H9 (cell line): ENCODE measurements at regions not wholly inside any gene's neighbourhood (a gene's known extent, or its start where the extent isn't known, plus 50 kb on each side); places are given as distances from the start of the nearest gene placed in this dataset.

ENCODE experiments used
- DNase-seq: peaks from one replicate; pipeline ENCODE4 v3.0.0-alpha.2; 2017
- H2AFZ ChIP-seq: one replicate; pipeline ENCODE4 v1.6.1; 2013; ENCODE audit warnings: mild to moderate bottlenecking, low read length, control low read depth, moderate library complexity
- H2AK5ac ChIP-seq: 2 replicates; pipeline ENCODE4 v1.6.1; 2013; ENCODE audit warnings: low read length, control low read depth, mixed read lengths; ENCODE audit not compliant: insufficient read length
- H2BK120ac ChIP-seq: one replicate; pipeline ENCODE4 v1.6.1; 2013; ENCODE audit warnings: low read depth, mild to moderate bottlenecking, low read length, control low read depth, inconsistent platforms; ENCODE audit not compliant: poor library complexity, severe bottlenecking
- H2BK12ac ChIP-seq: 2 replicates; pipeline ENCODE4 v1.6.1; 2013; ENCODE audit warnings: low read length, control low read depth, mixed read lengths, low read depth; ENCODE audit not compliant: insufficient read length
- H2BK15ac ChIP-seq: 2 replicates; pipeline ENCODE4 v1.6.1; 2013; ENCODE audit warnings: low read depth, low read length, control low read depth
- H2BK20ac ChIP-seq: one replicate; pipeline ENCODE4 v1.6.1; 2013; ENCODE audit warnings: low read depth, mild to moderate bottlenecking, low read length, control low read depth, inconsistent platforms; ENCODE audit not compliant: poor library complexity, severe bottlenecking
- H2BK5ac ChIP-seq: 2 replicates; pipeline ENCODE4 v1.6.1; 2013; ENCODE audit warnings: low read length, control low read depth, mixed read lengths; ENCODE audit not compliant: insufficient read length
- H3K14ac ChIP-seq: 2 replicates; pipeline ENCODE4 v1.6.1; 2013; ENCODE audit warnings: low read length, control low read depth; ENCODE audit not compliant: insufficient read depth
- H3K18ac ChIP-seq: 2 replicates; pipeline ENCODE4 v1.6.1; 2013; ENCODE audit warnings: low read depth, mild to moderate bottlenecking, mixed read lengths, low read length, control low read depth; ENCODE audit not compliant: insufficient read length
- H3K23ac ChIP-seq: 2 replicates; pipeline ENCODE4 v1.6.1; 2013; ENCODE audit warnings: low read length, control low read depth, mixed read lengths, low read depth; ENCODE audit not compliant: insufficient read length
- H3K23me2 ChIP-seq: 2 replicates; pipeline ENCODE4 v1.6.1; 2013; ENCODE audit warnings: low read depth, mild to moderate bottlenecking, mixed read lengths, low read length, control low read depth; ENCODE audit not compliant: insufficient read length, poor library complexity, severe bottlenecking
- H3K27ac ChIP-seq: 2 replicates; pipeline ENCODE4 v1.5.1; 2013; ENCODE audit warnings: low read length, control low read depth, mixed read lengths, low read depth; ENCODE audit not compliant: insufficient read length
- H3K27me3 ChIP-seq: 2 replicates; pipeline ENCODE4 v1.6.1; 2013; ENCODE audit warnings: low read length, control low read depth, inconsistent platforms; ENCODE audit not compliant: insufficient read depth
- H3K4ac ChIP-seq: 2 replicates; pipeline ENCODE4 v1.6.1; 2013; ENCODE audit warnings: low read depth, mild to moderate bottlenecking, control low read depth, inconsistent platforms, low read length, moderate library complexity
- H3K4me1 ChIP-seq: 2 replicates; pipeline ENCODE4 v1.6.1; 2013; ENCODE audit warnings: low read length, control low read depth, inconsistent platforms; ENCODE audit not compliant: insufficient read depth
- H3K4me2 ChIP-seq: 2 replicates; pipeline ENCODE4 v1.6.1; 2013; ENCODE audit warnings: low read length, control low read depth, mixed read lengths; ENCODE audit not compliant: insufficient read length, insufficient read depth
- H3K56ac ChIP-seq: 2 replicates; pipeline ENCODE4 v1.6.1; 2013; ENCODE audit warnings: low read depth, mild to moderate bottlenecking, mixed read lengths, low read length, control low read depth; ENCODE audit not compliant: insufficient read length
- H3K79me1 ChIP-seq: 2 replicates; pipeline ENCODE4 v1.6.1; 2013; ENCODE audit warnings: low read depth, mild to moderate bottlenecking, moderate library complexity, low read length, control low read depth, inconsistent platforms; ENCODE audit not compliant: insufficient read depth, poor library complexity, severe bottlenecking
- H3K79me2 ChIP-seq: 2 replicates; pipeline ENCODE4 v1.6.1; 2013; ENCODE audit warnings: low read length, control low read depth, inconsistent platforms; ENCODE audit not compliant: insufficient read depth
- H3K9ac ChIP-seq: 2 replicates; pipeline ENCODE4 v1.6.1; 2013; ENCODE audit warnings: low read length, control low read depth, mixed read lengths; ENCODE audit not compliant: insufficient read length; ENCODE audit errors: extremely low read depth
- H3K9me3 ChIP-seq: one replicate; pipeline ENCODE4 v1.6.1; 2013; ENCODE audit warnings: low read depth, low read length, inconsistent platforms; ENCODE audit not compliant: control insufficient read depth
- H3T11ph ChIP-seq: one replicate; pipeline ENCODE4 v1.6.1; 2013; ENCODE audit warnings: mild to moderate bottlenecking, low read length, control low read depth, inconsistent platforms
- H4K20me1 ChIP-seq: one replicate; pipeline ENCODE4 v1.6.1; 2013; ENCODE audit not compliant: control insufficient read depth, insufficient read length, insufficient read depth
- H4K5ac ChIP-seq: 2 replicates; pipeline ENCODE4 v1.6.1; 2013; ENCODE audit warnings: low read depth, mild to moderate bottlenecking, mixed read lengths, low read length, control low read depth; ENCODE audit not compliant: insufficient read length
- H4K8ac ChIP-seq: replicated peaks from 2 replicates; pipeline ENCODE4 v1.6.1; 2013; ENCODE audit warnings: low read length, control low read depth, mixed read lengths, low read depth; ENCODE audit not compliant: insufficient read length
- H4K91ac ChIP-seq: 2 replicates; pipeline ENCODE4 v1.6.1; 2013; ENCODE audit warnings: low read depth, mild to moderate bottlenecking, moderate library complexity, mixed read lengths, low read length, control low read depth; ENCODE audit not compliant: insufficient read length
- H3K27ac Mint-ChIP-seq, 3 experiments: 2 replicates in 2 of 3; 3 replicates in 1 of 3; pipeline ENCODE4 v1.8.0; 2020 to 2021; ENCODE audit warnings: mixed read lengths in 3 of 3, mild to moderate bottlenecking in 1 of 3, moderate library complexity in 1 of 3
- H3K27me3 Mint-ChIP-seq: 2 replicates; pipeline ENCODE4 v1.8.0; 2021; ENCODE audit warnings: low read depth, mild to moderate bottlenecking, moderate library complexity, mixed read lengths
- H3K36me3 Mint-ChIP-seq, 3 experiments: 2 replicates in 2 of 3; 3 replicates in 1 of 3; pipeline ENCODE4 v1.8.0; 2020 to 2021; ENCODE audit warnings: low read depth in 3 of 3, mixed read lengths in 3 of 3; ENCODE audit not compliant: insufficient read depth in 1 of 3
- H3K4me1 Mint-ChIP-seq, 2 experiments: 2 replicates each; pipeline ENCODE4 v1.8.0; 2020; ENCODE audit warnings: mixed read lengths in 2 of 2
- H3K4me3 Mint-ChIP-seq, 2 experiments: 2 replicates in 1 of 2; 3 replicates in 1 of 2; pipeline ENCODE4 v1.8.0; 2020 to 2021; ENCODE audit warnings: mild to moderate bottlenecking in 2 of 2, mixed read lengths in 2 of 2, moderate library complexity in 1 of 2
- H3K9me3 Mint-ChIP-seq, 2 experiments: 2 replicates in 1 of 2; 3 replicates in 1 of 2; pipeline ENCODE4 v1.8.0; 2020; ENCODE audit warnings: mild to moderate bottlenecking in 2 of 2, mixed read lengths in 2 of 2, moderate library complexity in 1 of 2
- WGBS: extraction: QIAGEN DNeasy Blood & Tissue Kit; methylation state at CpG from one replicate; pipeline ENCODE4 v1.1.7; 2013; ENCODE audit warnings: missing lambda C conversion rate, low lambda C conversion rate, mixed read lengths; ENCODE audit not compliant: insufficient read length; ENCODE audit errors: extremely low coverage; 5-methylcytosine and 5-hydroxymethylcytosine counted together
- TF ChIP-seq, protein P1 (sequence below): fragments of 200-600 bp; sonication (generic); conservative IDR thresholded peaks from 3 replicates; pipeline ENCODE4 v1.8.0; 2021; ENCODE audit warnings: antibody characterized with exemption, mild to moderate bottlenecking

DNA sequence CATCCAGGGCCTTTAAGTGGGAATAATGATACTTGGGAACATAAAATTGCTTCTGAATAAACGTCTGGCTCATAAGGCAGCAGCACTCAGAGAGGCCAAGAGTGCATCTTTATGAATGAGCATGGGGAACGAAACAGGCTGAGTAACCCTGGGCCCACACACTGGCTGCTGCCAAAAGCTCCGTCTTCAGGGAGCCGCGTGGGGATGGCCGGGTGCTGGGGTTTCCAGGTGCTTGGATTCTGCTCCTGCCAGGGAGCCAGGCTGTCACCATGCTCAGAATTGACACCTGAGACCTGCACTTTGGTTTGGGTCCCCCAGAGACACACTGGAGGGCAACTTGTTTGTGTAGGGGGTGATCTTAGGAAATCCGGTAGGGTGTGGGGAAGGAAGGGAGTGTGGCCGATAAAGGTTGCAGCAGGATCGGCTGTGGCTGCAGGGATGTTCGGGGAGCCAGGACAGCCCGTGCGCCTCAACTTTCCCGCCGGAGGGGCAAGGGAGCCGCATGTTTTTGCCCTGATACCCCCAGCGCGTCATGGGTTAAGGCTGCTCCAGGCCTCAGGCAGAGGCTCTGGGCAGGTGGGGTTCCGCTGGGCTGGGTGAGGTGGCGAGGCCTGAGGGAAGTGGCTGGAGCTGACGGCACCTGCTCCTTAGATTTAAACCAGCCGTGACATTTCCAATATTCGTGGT, 101.8 kb downstream of the YTHDF1 start:
- Histone ChIP-seq H3K9ac (no peak overlapping the region), H3K23me2 (no peaks in the 10 kb centered on the region), H4K20me1 (no peaks in the 10 kb centered on the region), H3K4me1 (no peaks in the 10 kb centered on the region), H3T11ph (no peak overlapping the region), H3K79me1 (no peaks in the 10 kb centered on the region), H3K23ac (no peak overlapping the region), H4K5ac (no peak overlapping the region), H3K27ac (no peak overlapping the region), H3K9me3 (no peaks in the 10 kb centered on the region), H3K79me2 (no peaks in the 10 kb centered on the region), H3K56ac (no peak overlapping the region), H2BK20ac (no peak overlapping the region), H2BK12ac (no peak overlapping the region), H2BK5ac (no peak overlapping the region), H4K91ac (no peak overlapping the region), H2AK5ac (no peak overlapping the region), H4K8ac (no peak overlapping the region), H3K27me3 (no peaks in the 10 kb centered on the region; the same call in 1 of the 2 replicates), H3K4ac (no peak overlapping the region), H3K18ac (no peak overlapping the region), H3K4me2 (no peak overlapping the region), H3K14ac (no peak overlapping the region; the same call in 1 of the 2 replicates), H2BK15ac (no peak overlapping the region), H2AFZ (no peak overlapping the region), H2BK120ac (no peak overlapping the region)
- TF ChIP-seq, protein P1, sequence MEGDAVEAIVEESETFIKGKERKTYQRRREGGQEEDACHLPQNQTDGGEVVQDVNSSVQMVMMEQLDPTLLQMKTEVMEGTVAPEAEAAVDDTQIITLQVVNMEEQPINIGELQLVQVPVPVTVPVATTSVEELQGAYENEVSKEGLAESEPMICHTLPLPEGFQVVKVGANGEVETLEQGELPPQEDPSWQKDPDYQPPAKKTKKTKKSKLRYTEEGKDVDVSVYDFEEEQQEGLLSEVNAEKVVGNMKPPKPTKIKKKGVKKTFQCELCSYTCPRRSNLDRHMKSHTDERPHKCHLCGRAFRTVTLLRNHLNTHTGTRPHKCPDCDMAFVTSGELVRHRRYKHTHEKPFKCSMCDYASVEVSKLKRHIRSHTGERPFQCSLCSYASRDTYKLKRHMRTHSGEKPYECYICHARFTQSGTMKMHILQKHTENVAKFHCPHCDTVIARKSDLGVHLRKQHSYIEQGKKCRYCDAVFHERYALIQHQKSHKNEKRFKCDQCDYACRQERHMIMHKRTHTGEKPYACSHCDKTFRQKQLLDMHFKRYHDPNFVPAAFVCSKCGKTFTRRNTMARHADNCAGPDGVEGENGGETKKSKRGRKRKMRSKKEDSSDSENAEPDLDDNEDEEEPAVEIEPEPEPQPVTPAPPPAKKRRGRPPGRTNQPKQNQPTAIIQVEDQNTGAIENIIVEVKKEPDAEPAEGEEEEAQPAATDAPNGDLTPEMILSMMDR, result no peak
- Mint-ChIP-seq H3K36me3 (no peaks in the 10 kb centered on the region), H3K27me3 (peaks cover 78% of the 10 kb centered on the region), H3K4me1 (peaks cover 2 to 3% of the 10 kb centered on the region in 2 experiments; a peak in 2 of 4 replicates), H3K4me3 (no peak overlapping the region), H3K27ac (no peak overlapping the region), H3K9me3 (peaks cover 0 to 7% of the 10 kb centered on the region in 2 experiments; a peak in 2 of 5 replicates)
- WGBS, result no CpG with 5 or more reads among the region's 22 CpGs
- DNase-seq, result no peak
